Heart left ventricle (tissue), 13 donors: ENCODE measurements at regions not wholly inside any gene's neighbourhood (a gene's known extent, or its start where the extent isn't known, plus 50 kb on each side); places are given as distances from the start of the nearest gene placed in this dataset.

Experiments
- POLR2A ChIP-seq, 2 donors: fragments of 450-650 bp; IDR thresholded peaks; one replicate each; pipeline ENCODE4 v1.6.1; 2017; ENCODE audit warnings: antibody characterized with exemption in 2 of 2, mild to moderate bottlenecking in 2 of 2, moderate library complexity in 2 of 2
- TF ChIP-seq, protein P1 (sequence below), 12 donors: fragments of 200-600 bp; sonication (generic) in 4 of 12; IDR thresholded peaks; one replicate each; pipeline versions ENCODE4 v1.5.0 to v1.8.0; 2018 to 2022; ENCODE audit warnings: antibody characterized with exemption in 12 of 12, mild to moderate bottlenecking in 5 of 12
- donor health status: ischemic (EF 13 %, LVEDD 7.1; RV severe dilation, severe dysfunction).
- donor health status: DM: no; HTN: yes; CAD: no.
- donor health status: DM: no; HTN: no; CAD: no.
- donor health status: ischemic (EF 25% LVEDD 6.9; RV normal size, moderate dysfunction).
- donor health status: ischemic (EF 25% LVEDD 5.7; RV mildly dilated, moderate dysfunction).
- donor health status: ischemic (EF 35%, LVEDD 5.7; RV mildly dilated, moderate dysfunction).
- donor health status: nonischemic (EF 11% LVEDD 7.7; RV severe dilation, severe dysfunction).
- donor health status: DM: yes; HTN: yes; CAD: no.
- donor health status: PGD.
- donor health status: ischemic (EF 29% LVEDD 5.4; RV normal size, mild dysfunction).
- donor health status: nonischemic (EF 23%, LVEDD 6.1; RV moderate dilation, normal function).

- no peak for TF ChIP-seq POLR2A (IDR thresholded peaks at IDR 0.05)
- TF ChIP-seq, protein P1, sequence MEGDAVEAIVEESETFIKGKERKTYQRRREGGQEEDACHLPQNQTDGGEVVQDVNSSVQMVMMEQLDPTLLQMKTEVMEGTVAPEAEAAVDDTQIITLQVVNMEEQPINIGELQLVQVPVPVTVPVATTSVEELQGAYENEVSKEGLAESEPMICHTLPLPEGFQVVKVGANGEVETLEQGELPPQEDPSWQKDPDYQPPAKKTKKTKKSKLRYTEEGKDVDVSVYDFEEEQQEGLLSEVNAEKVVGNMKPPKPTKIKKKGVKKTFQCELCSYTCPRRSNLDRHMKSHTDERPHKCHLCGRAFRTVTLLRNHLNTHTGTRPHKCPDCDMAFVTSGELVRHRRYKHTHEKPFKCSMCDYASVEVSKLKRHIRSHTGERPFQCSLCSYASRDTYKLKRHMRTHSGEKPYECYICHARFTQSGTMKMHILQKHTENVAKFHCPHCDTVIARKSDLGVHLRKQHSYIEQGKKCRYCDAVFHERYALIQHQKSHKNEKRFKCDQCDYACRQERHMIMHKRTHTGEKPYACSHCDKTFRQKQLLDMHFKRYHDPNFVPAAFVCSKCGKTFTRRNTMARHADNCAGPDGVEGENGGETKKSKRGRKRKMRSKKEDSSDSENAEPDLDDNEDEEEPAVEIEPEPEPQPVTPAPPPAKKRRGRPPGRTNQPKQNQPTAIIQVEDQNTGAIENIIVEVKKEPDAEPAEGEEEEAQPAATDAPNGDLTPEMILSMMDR (IDR thresholded peaks at IDR 0.05), result no peak
Observed at GRCh38 chr12:112741106-112741505, 50.4 kb upstream of the RPH3A start.
